ENCODE measurements at regions not wholly inside any gene's neighbourhood (a gene's known extent, or its start where the extent isn't known, plus 50 kb on each side); places are given as distances from the start of the nearest gene placed in this dataset.

DNA sequence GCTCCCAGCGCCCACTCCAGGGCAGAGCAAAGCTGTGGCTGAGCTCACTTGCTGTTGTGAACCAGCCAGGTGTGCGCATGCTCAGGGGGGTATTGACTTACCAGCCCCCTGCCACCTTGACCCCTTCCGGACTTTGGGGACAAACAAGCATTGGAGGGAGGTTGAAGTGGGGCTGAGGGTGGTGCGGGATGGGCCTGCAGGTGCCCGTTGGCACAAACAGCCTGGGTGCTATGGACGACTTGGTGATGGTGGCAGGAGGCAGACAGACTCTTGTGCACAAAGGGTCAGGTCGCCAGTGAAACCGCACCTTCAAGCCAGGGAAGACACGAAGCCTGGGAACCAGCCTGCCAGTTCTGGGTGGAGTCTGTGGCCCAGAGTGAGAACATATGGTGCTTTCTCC, 858.5 kb upstream of the PTPRD start:
- TF ChIP-seq POLR2A (IDR thresholded peaks at IDR 0.05) = no peak
- TF ChIP-seq, protein P1, sequence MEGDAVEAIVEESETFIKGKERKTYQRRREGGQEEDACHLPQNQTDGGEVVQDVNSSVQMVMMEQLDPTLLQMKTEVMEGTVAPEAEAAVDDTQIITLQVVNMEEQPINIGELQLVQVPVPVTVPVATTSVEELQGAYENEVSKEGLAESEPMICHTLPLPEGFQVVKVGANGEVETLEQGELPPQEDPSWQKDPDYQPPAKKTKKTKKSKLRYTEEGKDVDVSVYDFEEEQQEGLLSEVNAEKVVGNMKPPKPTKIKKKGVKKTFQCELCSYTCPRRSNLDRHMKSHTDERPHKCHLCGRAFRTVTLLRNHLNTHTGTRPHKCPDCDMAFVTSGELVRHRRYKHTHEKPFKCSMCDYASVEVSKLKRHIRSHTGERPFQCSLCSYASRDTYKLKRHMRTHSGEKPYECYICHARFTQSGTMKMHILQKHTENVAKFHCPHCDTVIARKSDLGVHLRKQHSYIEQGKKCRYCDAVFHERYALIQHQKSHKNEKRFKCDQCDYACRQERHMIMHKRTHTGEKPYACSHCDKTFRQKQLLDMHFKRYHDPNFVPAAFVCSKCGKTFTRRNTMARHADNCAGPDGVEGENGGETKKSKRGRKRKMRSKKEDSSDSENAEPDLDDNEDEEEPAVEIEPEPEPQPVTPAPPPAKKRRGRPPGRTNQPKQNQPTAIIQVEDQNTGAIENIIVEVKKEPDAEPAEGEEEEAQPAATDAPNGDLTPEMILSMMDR (IDR thresholded peaks at IDR 0.05) = no peak
- no peak for TF ChIP-seq POLR2AphosphoS5 (IDR thresholded peaks at IDR 0.05)

Data from transverse colon (tissue), 4 donors.